ENCODE measurements at regions not wholly inside any gene's neighbourhood (a gene's known extent, or its start where the extent isn't known, plus 50 kb on each side); places are given as distances from the start of the nearest gene placed in this dataset.
"Not testable (repeated sequence)": the region's sequence is repeated elsewhere in the genome, so short reads cannot be mapped to it uniquely, and the experiment has no call there.

DNA sequence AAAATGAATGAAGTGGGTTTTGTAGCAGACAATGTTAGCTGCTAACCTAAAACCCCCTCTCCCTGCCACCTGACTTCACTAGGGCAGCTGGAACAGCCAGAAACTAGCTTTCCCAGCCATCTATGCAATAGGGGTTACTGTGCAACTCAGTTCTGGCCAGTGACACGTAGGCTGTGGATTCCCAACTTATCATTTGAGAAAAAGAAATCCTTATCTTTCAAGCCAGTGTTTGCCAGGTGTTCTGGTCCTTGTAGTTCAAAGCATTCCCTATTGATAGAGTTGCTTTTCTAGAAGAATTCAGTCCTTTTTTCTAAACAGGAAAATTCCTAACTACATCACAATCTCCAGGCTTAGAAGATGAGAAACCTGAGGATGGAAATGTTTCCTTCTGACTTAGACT, 144.5 kb upstream of the ELAC2 start:
- Histone ChIP-seq H3K9me3 (ENCODE audit: low read depth, low read length) (no peaks in the 10 kb centered on the region), H3K9ac (ENCODE audit: insufficient read length) (no peak overlapping the region), H3K36me3 (ENCODE audit: insufficient read depth, low read length) (no peaks in the 10 kb centered on the region), H3K4me3 (no peak overlapping the region), H3K27ac (no peak overlapping the region)
- DNase-seq (ENCODE audit: low read depth, low spot score), result no peak
- no peak for TF ChIP-seq POLR2AphosphoS5 (IDR thresholded peaks at IDR 0.05; ENCODE audit: borderline replicate concordance, low read depth, low read length)
- TF ChIP-seq FOXP2 (optimal IDR thresholded peaks at IDR 0.05; ENCODE audit: control extremely low read depth, extremely low read length, insufficient read depth), result no peak
- no peak for TF ChIP-seq EZH2 (IDR thresholded peaks at IDR 0.05)

DNA sequence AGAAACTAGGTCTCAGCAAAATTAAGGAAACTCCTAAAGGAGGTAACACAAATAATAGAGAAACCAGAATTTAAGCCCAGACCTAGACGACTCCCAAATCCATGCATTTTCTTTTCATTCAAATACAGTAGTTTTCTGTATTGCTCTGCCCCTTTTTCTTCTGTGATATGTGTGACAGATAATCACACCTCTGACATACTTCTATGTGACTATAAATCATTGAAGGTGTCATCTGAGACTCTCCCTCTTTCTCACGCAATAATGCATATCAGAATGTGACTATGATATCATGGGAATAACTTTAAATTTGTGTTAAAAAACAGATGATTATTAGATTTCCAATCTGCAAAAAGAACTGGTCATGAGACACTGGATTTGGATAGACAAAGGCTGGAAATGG, 143.0 kb upstream of the ELAC2 start:
- H3K27ac ChIP-seq, result no peak overlapping the region
- no peak overlapping the region for H3K9ac ChIP-seq (ENCODE audit: insufficient read length)
- no peak for DNase-seq (ENCODE audit: low read depth, low spot score)
- H3K36me3 ChIP-seq (ENCODE audit: insufficient read depth, low read length), result no peaks in the 10 kb centered on the region
- TF ChIP-seq POLR2AphosphoS5 (IDR thresholded peaks at IDR 0.05; ENCODE audit: borderline replicate concordance, low read depth, low read length) (no peak), EZH2 (IDR thresholded peaks at IDR 0.05) (no peak), FOXP2 (optimal IDR thresholded peaks at IDR 0.05; ENCODE audit: control extremely low read depth, extremely low read length, insufficient read depth) (no peak)
- no peak overlapping the region for H3K4me3 ChIP-seq
- no peaks in the 10 kb centered on the region for H3K9me3 ChIP-seq (ENCODE audit: low read depth, low read length)

DNA sequence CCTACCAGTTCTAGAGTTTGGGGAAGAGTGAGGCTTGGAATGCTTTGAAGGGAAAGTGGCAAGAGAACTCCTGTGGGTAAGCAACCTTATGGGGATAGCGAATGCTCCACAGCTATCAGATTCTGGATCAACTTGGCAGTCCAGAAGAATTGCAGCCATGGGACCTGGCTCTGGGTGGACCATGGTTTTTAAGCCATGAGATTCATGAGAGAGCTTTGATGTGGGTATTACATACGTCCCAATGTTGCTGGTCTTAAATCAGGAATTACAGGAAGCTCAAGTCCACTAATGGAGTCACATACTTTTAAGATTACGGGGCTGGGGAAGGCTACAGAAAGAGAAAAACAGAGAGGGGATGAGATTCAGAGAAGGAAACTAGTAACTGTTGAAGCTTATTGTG, 142.5 kb upstream of the ELAC2 start:
- Histone ChIP-seq H3K9me3 (ENCODE audit: low read depth, low read length) (no peaks in the 10 kb centered on the region), H3K27ac (no peak overlapping the region), H3K36me3 (ENCODE audit: insufficient read depth, low read length) (no peaks in the 10 kb centered on the region), H3K9ac (ENCODE audit: insufficient read length) (no peak overlapping the region), H3K4me3 (no peak overlapping the region)
- no peak for DNase-seq (ENCODE audit: low read depth, low spot score)
- TF ChIP-seq POLR2AphosphoS5 (IDR thresholded peaks at IDR 0.05; ENCODE audit: borderline replicate concordance, low read depth, low read length) (no peak), FOXP2 (optimal IDR thresholded peaks at IDR 0.05; ENCODE audit: control extremely low read depth, extremely low read length, insufficient read depth) (no peak), EZH2 (IDR thresholded peaks at IDR 0.05) (no peak)

DNA sequence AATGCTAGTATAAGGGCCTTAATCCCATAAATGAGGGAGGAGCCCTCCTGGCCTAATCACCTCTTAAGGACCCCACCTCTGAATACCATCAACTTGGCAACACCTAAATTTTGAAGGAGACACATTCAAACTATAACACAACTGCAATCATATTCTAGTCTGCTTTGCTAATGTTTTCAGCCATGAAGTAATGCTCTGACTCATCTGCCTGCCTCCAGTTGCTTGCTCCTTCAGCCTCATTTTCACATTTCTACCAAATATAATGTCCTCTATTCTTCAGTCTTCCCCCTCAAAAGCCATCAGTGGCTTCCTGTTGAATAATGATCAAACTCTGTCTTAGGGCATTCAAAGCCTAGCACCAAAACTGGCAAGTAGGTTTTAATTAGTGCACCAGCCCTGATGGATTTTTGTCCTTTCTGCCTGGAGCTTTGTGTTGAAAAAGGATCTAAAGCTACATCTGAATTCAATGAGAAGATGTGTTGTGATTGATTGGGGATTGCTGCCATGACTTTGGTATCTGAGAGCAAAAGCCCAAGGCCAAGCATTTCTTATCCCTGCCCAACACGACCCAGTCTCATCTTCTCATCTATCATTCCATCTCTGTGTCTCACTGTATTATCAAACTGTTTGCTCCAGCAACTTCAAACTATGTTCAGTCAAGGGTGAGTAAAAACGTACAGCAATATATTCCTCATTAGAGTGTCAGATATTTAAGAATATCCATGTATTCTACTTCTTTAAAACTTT, 140.8 kb upstream of the ELAC2 start:
- DNase-seq (ENCODE audit: low read depth, low spot score), result no peak
- Histone ChIP-seq H3K36me3 (ENCODE audit: insufficient read depth, low read length) (no peaks in the 10 kb centered on the region), H3K27ac (no peak overlapping the region), H3K9ac (ENCODE audit: insufficient read length) (no peak overlapping the region), H3K9me3 (ENCODE audit: low read depth, low read length) (no peaks in the 10 kb centered on the region), H3K4me3 (no peak overlapping the region)
- TF ChIP-seq POLR2AphosphoS5 (IDR thresholded peaks at IDR 0.05; ENCODE audit: borderline replicate concordance, low read depth, low read length) (no peak), EZH2 (IDR thresholded peaks at IDR 0.05) (no peak), FOXP2 (optimal IDR thresholded peaks at IDR 0.05; ENCODE audit: control extremely low read depth, extremely low read length, insufficient read depth) (no peak)

DNA sequence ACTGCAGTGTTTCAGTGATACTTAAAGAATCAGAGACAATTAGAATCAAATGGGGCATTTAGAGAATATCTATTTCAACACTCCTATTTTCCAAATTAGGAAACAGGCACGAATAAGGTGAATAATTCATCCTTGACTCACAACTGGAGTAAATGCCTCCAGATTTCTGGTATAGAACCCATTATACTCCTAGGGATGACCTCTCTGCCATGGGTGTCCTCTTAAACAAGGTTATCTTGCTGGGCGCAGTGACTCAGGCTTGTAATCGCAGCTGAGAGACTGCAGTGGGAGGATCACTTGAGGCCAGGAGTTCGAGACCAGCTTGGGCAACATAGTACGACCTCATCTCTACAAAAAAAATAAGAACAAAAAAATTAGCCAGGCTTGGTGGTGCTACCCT, 139.8 kb upstream of the ELAC2 start:
- H3K36me3 ChIP-seq (ENCODE audit: insufficient read depth, low read length), result no peaks in the 10 kb centered on the region
- no peaks in the 10 kb centered on the region for H3K9me3 ChIP-seq (ENCODE audit: low read depth, low read length)
- H3K9ac ChIP-seq (ENCODE audit: insufficient read length), result no peak overlapping the region
- TF ChIP-seq EZH2 (IDR thresholded peaks at IDR 0.05) (no peak), FOXP2 (optimal IDR thresholded peaks at IDR 0.05; ENCODE audit: control extremely low read depth, extremely low read length, insufficient read depth) (no peak), POLR2AphosphoS5 (IDR thresholded peaks at IDR 0.05; ENCODE audit: borderline replicate concordance, low read depth, low read length) (no peak)
- no peak overlapping the region for H3K27ac ChIP-seq
- no peak overlapping the region for H3K4me3 ChIP-seq
- no peak for DNase-seq (ENCODE audit: low read depth, low spot score)

DNA sequence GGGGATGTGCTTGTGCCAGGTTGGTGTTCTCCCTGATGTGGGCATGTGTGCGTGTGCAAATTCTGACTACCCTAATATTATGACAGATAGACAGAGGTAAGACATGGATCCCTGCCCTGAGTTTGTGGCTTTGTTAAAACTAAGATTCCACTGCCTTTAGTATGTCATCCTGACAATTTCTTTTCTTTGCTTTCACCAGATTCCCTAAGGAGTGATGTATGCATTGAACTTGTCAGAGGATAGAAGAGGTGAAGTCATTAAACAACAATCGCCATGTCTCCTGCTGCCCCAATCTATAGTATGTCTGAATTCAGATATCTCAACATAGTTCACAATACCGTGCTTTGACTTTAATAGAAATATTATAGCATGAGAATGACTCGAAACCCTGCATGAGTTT, 137.1 kb upstream of the ELAC2 start:
- Histone ChIP-seq H3K4me3 (no peak overlapping the region), H3K27ac (no peak overlapping the region), H3K36me3 (ENCODE audit: insufficient read depth, low read length) (no peaks in the 10 kb centered on the region), H3K9ac (ENCODE audit: insufficient read length) (no peak overlapping the region), H3K9me3 (ENCODE audit: low read depth, low read length) (no peaks in the 10 kb centered on the region)
- no peak for DNase-seq (ENCODE audit: low read depth, low spot score)
- no peak for TF ChIP-seq FOXP2 (optimal IDR thresholded peaks at IDR 0.05; ENCODE audit: control extremely low read depth, extremely low read length, insufficient read depth)
- no peak for TF ChIP-seq EZH2 (IDR thresholded peaks at IDR 0.05)
- no peak for TF ChIP-seq POLR2AphosphoS5 (IDR thresholded peaks at IDR 0.05; ENCODE audit: borderline replicate concordance, low read depth, low read length)

DNA sequence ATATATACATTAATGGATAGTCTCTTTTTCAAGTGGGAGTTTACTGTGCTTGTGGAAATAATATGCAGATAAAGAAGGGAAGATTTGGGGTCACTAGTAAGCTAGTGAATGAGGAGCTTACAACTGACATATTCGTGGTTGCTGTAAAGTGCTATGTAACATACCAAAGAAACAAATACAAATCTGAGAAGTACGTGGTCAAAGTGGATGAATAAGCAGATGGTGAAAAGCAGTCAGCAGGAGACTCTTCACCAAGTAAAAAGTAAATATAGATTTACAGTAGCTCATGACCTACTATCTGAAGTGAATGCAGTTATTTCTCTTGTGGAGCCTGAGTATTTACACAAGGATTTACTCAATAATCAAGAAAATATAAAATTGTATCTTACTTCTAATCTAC, 136.6 kb upstream of the ELAC2 start:
- no peak for DNase-seq (ENCODE audit: low read depth, low spot score)
- TF ChIP-seq FOXP2 (optimal IDR thresholded peaks at IDR 0.05; ENCODE audit: control extremely low read depth, extremely low read length, insufficient read depth), result no peak
- no peak for TF ChIP-seq EZH2 (IDR thresholded peaks at IDR 0.05)
- TF ChIP-seq POLR2AphosphoS5 (IDR thresholded peaks at IDR 0.05; ENCODE audit: borderline replicate concordance, low read depth, low read length), result no peak
- Histone ChIP-seq H3K36me3 (ENCODE audit: insufficient read depth, low read length) (no peaks in the 10 kb centered on the region), H3K9ac (ENCODE audit: insufficient read length) (no peak overlapping the region), H3K27ac (no peak overlapping the region), H3K4me3 (no peak overlapping the region), H3K9me3 (ENCODE audit: low read depth, low read length) (no peaks in the 10 kb centered on the region)

DNA sequence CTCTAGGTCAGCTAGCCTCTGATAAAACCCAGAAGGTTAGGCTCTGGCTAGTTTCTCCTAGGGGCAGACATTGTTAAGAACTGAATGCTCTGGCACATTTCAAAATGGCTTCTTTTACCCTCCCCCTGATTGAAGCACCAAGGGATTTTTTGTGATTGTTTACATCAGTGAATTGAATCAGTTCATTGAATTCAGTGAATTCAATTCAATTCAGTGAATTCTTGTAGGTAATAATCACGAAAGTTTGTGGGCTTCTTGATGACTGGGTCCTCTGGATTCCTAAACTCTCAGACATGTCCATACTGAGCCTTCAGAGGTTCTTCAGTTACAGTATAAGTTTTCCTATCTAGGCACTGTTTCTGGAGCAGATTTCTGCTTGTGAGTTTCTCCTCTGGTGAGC, 135.2 kb upstream of the ELAC2 start:
- Histone ChIP-seq H3K4me3 (no peak overlapping the region), H3K9me3 (ENCODE audit: low read depth, low read length) (no peaks in the 10 kb centered on the region), H3K36me3 (ENCODE audit: insufficient read depth, low read length) (no peaks in the 10 kb centered on the region), H3K27ac (no peak overlapping the region), H3K9ac (ENCODE audit: insufficient read length) (no peak overlapping the region)
- no peak for DNase-seq (ENCODE audit: low read depth, low spot score)
- TF ChIP-seq POLR2AphosphoS5 (IDR thresholded peaks at IDR 0.05; ENCODE audit: borderline replicate concordance, low read depth, low read length) (no peak), EZH2 (IDR thresholded peaks at IDR 0.05) (no peak)

DNA sequence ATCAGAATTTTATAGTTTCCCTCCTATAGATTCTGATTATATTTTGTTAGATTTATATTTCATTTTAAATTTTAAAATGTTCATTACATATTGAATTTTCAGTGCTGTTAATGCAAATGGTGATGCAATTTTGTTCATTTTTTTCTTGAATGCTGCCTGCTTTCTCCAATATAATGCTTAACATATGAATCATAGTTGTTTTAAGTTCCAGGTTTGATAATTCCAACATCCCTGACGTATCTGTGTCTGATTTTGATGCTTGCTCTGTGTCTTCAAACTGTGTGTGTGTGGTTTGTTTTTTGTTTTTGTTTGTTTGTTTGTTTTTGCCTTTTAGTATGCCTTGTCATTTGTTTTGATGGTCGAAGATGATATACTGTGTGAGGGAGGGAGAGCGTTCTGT, 134.7 kb upstream of the ELAC2 start:
- H3K9ac ChIP-seq (ENCODE audit: insufficient read length), result no peak overlapping the region
- DNase-seq (ENCODE audit: low read depth, low spot score), result no peak
- H3K9me3 ChIP-seq (ENCODE audit: low read depth, low read length), result no peaks in the 10 kb centered on the region
- no peaks in the 10 kb centered on the region for H3K36me3 ChIP-seq (ENCODE audit: insufficient read depth, low read length)
- no peak overlapping the region for H3K4me3 ChIP-seq
- no peak overlapping the region for H3K27ac ChIP-seq
- no peak for TF ChIP-seq EZH2 (IDR thresholded peaks at IDR 0.05)
- no peak for TF ChIP-seq FOXP2 (optimal IDR thresholded peaks at IDR 0.05; ENCODE audit: control extremely low read depth, extremely low read length, insufficient read depth)
- no peak for TF ChIP-seq POLR2AphosphoS5 (IDR thresholded peaks at IDR 0.05; ENCODE audit: borderline replicate concordance, low read depth, low read length)

DNA sequence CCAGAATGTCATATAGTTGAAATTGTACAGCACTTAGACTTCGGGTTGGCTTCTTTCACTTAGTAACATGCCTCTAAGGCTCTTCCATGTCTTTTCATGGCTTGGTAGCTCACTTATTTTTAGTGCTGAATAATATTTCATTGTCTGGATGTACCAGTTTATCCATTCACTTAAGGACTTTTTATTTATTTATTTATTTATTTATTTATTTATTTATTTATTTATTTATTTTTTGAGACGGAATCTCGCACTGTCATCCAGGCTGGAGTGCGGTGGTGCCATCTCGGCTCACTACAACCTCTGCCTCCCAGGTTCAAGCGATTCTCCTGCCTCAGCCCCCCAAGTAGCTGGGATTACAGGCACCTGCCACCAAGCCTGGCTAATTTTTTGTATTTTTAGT, 132.9 kb upstream of the ELAC2 start:
- not testable (repeated sequence) for H3K4me3 ChIP-seq; H3K36me3 ChIP-seq (ENCODE audit: insufficient read depth, low read length); DNase-seq (ENCODE audit: low read depth, low spot score); H3K9me3 ChIP-seq (ENCODE audit: low read depth, low read length); H3K27ac ChIP-seq; H3K9ac ChIP-seq (ENCODE audit: insufficient read length)
